Esophagus squamous epithelium (tissue), 5 donors: ENCODE measurements at regions not wholly inside any gene's neighbourhood (a gene's known extent, or its start where the extent isn't known, plus 50 kb on each side); places are given as distances from the start of the nearest gene placed in this dataset.

ENCODE experiments used
- DNase-seq: peaks from one replicate; lab custom pipeline; 2025; lab: John Stamatoyannopoulos, UW
- H3K27ac ChIP-seq, 4 donors: fragments of 200-600 bp; sonication (generic); one replicate each; pipeline ENCODE4 v1.5.1; 2016 to 2019; ENCODE audit warnings: mild to moderate bottlenecking in 1 of 4
- H3K27me3 ChIP-seq, 4 donors: fragments of 200-600 bp; sonication (generic); 1 replicate in 3 of 4; 2 replicates in 1 of 4; pipeline versions ENCODE4 v1.5.1 to v1.6.0; 2017 to 2021; ENCODE audit warnings: antibody characterized with exemption in 1 of 4
- H3K36me3 ChIP-seq, 3 donors: fragments of 200-600 bp; sonication (generic); one replicate each; pipeline ENCODE4 v1.5.1; 2016 to 2019
- H3K4me1 ChIP-seq, 3 donors: fragments of 200-600 bp; sonication (generic); one replicate each; pipeline ENCODE4 v1.5.1; 2017 to 2019
- H3K4me3 ChIP-seq, 4 donors: fragments of 200-600 bp; sonication (generic); 1 replicate in 3 of 4; 2 replicates in 1 of 4; pipeline ENCODE4 v1.5.1; 2016 to 2019; ENCODE audit warnings: mild to moderate bottlenecking in 2 of 4, moderate library complexity in 1 of 4
- H3K9me3 ChIP-seq, 3 donors: fragments of 200-600 bp; sonication (generic); one replicate each; pipeline ENCODE4 v1.5.1; 2016 to 2019
- POLR2A ChIP-seq, 4 donors: fragments of 450-650 bp; IDR thresholded peaks; one replicate each; pipeline ENCODE4 v1.6.1; 2017; ENCODE audit warnings: antibody characterized with exemption in 4 of 4, mild to moderate bottlenecking in 4 of 4, moderate library complexity in 3 of 4
- WGBS, 2 donors: methylation state at CpG; one replicate each; pipeline ENCODE4 v1.1.5; 2018; 5-methylcytosine and 5-hydroxymethylcytosine counted together
- intact Hi-C: fragments of 100-400 bp; cut with DNase I; formaldehyde crosslinking; loops from one replicate; pipeline ENCODE4 v1.15.0; 2022
- TF ChIP-seq, protein P1 (sequence below), 6 experiments: fragments of 450-650 bp in 4 of 6; fragments of 200-600 bp in 2 of 6; sonication (generic) in 2 of 6; IDR thresholded peaks; one replicate each; pipeline ENCODE4 v1.5.1; 2016 to 2019; ENCODE audit warnings: antibody characterized with exemption in 6 of 6, mild to moderate bottlenecking in 4 of 6, moderate library complexity in 4 of 6
- donor health status: DM: yes; HTN: yes; CAD: no.

DNA sequence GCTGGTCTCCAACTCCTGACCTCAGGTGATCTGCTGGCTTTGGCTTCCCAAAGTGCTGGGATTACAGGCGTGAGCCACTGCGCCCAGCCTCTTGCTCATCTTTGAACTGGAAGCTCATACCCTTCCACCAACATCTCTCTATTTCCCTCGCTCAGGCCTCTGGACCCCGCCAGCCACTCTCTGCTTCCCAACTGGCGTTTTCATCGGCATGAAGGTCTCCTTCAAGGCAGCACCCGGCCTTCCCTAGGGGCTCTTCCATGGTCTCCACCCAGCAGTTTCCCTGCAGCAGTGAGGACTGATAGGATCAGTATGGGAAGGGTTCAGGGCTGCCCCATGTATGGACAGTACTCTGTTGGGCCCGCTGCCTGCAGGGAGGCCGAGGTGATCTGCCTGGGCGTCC, 65.8 kb upstream of the HS6ST1 start:
- Histone ChIP-seq H3K9me3 (no peaks in the 10 kb centered on the region), H3K27ac (no peak overlapping the region), H3K4me3 (no peak overlapping the region), H3K4me1 (peaks cover 4 to 35% (median 19%) of the 10 kb centered on the region in 3 donors), H3K27me3 (no peaks in the 10 kb centered on the region), H3K36me3 (no peaks in the 10 kb centered on the region)
- WGBS, 2 donors: 90 to 93% methylated on average over 8 to 10 of the region's 10 CpGs
- TF ChIP-seq, protein P1, sequence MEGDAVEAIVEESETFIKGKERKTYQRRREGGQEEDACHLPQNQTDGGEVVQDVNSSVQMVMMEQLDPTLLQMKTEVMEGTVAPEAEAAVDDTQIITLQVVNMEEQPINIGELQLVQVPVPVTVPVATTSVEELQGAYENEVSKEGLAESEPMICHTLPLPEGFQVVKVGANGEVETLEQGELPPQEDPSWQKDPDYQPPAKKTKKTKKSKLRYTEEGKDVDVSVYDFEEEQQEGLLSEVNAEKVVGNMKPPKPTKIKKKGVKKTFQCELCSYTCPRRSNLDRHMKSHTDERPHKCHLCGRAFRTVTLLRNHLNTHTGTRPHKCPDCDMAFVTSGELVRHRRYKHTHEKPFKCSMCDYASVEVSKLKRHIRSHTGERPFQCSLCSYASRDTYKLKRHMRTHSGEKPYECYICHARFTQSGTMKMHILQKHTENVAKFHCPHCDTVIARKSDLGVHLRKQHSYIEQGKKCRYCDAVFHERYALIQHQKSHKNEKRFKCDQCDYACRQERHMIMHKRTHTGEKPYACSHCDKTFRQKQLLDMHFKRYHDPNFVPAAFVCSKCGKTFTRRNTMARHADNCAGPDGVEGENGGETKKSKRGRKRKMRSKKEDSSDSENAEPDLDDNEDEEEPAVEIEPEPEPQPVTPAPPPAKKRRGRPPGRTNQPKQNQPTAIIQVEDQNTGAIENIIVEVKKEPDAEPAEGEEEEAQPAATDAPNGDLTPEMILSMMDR (IDR thresholded peaks at IDR 0.05): no peak
- DNase-seq: no peak
- intact Hi-C loops: no loop called here

DNA sequence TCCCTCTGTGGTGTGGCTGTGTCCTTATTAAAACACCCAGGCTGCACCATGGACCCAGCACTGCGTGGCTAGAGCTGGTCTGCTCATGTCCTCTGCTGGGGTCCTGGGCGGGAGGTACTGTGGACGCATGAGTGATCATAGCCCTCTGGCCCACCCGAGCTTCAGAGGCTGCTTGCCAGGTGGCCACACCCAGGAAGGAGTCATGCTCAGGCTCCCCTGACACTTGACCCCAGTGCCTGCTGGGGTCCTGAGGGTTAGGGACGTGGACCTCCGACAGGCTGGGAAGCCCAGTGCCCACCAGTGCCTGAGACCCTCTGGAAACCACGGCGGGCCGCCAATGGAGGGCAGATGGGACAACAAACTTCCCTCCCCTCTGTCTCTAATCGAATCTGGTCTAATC, 66.3 kb upstream of the HS6ST1 start:
- DNase-seq: no peak
- TF ChIP-seq, protein P1 (IDR thresholded peaks at IDR 0.05): no peak
- no peak for TF ChIP-seq POLR2A (IDR thresholded peaks at IDR 0.05)
- H3K4me3 ChIP-seq: no peak overlapping the region
- peaks cover 0 to 30% (median 14%) of the 10 kb centered on the region in 3 donors for H3K4me1 ChIP-seq
- no peaks in the 10 kb centered on the region for H3K9me3 ChIP-seq
- intact Hi-C loops: no loop called here
- no peaks in the 10 kb centered on the region for H3K27me3 ChIP-seq
- H3K36me3 ChIP-seq: no peaks in the 10 kb centered on the region
- 73 to 92% methylated on average over 4 to 6 of the region's 10 CpGs for WGBS, 2 donors
- H3K27ac ChIP-seq: no peak overlapping the region

DNA sequence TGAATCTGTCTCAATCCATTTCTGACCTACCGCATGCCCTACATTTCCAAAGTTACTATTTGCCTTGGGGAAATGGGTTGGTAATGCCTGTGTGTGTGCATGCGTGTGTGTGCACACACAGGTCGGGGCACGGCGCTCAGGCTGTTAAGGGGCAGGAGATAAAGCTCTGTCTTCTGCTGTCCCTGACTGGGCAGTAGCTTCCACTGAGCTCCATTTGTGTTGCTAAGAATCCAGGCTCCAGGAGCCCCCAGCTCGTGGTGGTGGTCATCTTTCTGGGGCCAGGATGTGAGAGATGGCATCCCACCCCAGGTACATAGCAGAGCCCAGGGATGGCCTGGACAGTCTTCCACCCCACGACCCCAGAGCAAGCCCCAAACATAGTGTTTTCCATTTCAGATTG, 66.7 kb upstream of the HS6ST1 start:
- intact Hi-C loops: no loop called here

DNA sequence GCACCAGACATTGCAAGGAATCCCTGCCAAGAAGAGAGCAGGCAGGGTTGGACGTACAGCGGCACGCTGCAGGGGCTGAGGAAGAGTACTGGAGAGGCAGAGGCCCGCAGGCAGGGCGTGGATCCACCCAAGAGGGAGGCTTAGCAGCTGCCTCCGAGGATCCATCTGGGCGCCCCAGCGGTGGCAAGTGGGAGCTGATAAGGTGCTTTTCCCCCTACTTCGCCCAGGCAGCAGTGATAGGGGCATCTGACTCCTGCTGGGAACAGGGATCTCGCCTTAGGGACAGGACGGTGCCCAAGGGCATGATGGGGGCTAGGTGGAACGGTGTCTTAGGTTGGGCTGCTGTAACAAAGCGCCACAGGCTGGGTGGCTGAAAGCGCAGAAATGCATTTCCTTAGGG, 67.4 kb upstream of the HS6ST1 start:
- 77 to 78% methylated on average over 6 to 9 of the region's 14 CpGs for WGBS, 2 donors
- Histone ChIP-seq H3K4me3 (no peak overlapping the region), H3K27me3 (no peaks in the 10 kb centered on the region), H3K4me1 (peaks cover 0 to 25% (median 8%) of the 10 kb centered on the region in 3 donors), H3K36me3 (no peaks in the 10 kb centered on the region), H3K9me3 (no peaks in the 10 kb centered on the region), H3K27ac (no peak overlapping the region)
- TF ChIP-seq, protein P1 (IDR thresholded peaks at IDR 0.05): no peak
- no peak for TF ChIP-seq POLR2A (IDR thresholded peaks at IDR 0.05)
- intact Hi-C loops: no loop called here
- DNase-seq: no peak

More for the DNA sequence above, 66.7 kb upstream of the HS6ST1 start:
- 67 to 72% methylated on average over 1 to 2 of the region's 7 CpGs for WGBS, 2 donors
- Histone ChIP-seq H3K4me1 (peaks cover 0 to 26% (median 9%) of the 10 kb centered on the region in 3 donors), H3K36me3 (no peaks in the 10 kb centered on the region), H3K27me3 (no peaks in the 10 kb centered on the region), H3K4me3 (no peak overlapping the region), H3K27ac (no peak overlapping the region), H3K9me3 (no peaks in the 10 kb centered on the region)
- no peak for DNase-seq
- TF ChIP-seq, protein P1 (IDR thresholded peaks at IDR 0.05): no peak
- TF ChIP-seq POLR2A (IDR thresholded peaks at IDR 0.05): no peak

DNA sequence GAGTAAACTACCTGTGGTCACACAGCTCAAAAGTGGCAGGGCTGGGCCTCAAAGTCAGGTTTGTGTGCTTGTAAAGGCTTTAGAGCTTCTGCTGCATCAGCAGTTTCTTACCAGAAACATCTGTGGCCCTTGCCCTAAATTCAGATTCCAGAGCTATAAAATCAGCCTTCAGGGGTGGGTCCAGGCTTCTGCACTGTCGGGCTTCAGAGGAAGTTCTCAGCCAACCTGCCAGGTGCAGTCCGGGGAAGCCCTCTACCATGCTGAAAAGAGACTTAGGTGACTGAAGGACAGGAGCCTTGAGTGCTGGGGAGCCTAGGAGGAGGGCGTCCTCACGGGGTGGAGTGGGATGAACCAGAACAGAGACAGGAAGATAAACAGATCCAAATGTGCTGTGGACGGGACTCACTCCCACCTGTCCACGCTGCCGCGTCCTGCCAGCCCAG, 69.9 kb upstream of the HS6ST1 start:
- DNase-seq: no peak
- Histone ChIP-seq H3K4me3 (no peak overlapping the region), H3K4me1 (peaks cover 0 to 24% (median 6%) of the 10 kb centered on the region in 3 donors), H3K27me3 (no peaks in the 10 kb centered on the region), H3K9me3 (no peaks in the 10 kb centered on the region), H3K27ac (no peak overlapping the region), H3K36me3 (no peaks in the 10 kb centered on the region)
- WGBS, 2 donors: 81 to 83% methylated on average over 7 to 8 of the region's 8 CpGs
- no peak for TF ChIP-seq POLR2A (IDR thresholded peaks at IDR 0.05)
- TF ChIP-seq, protein P1 (IDR thresholded peaks at IDR 0.05): no peak
- intact Hi-C loops: no loop called here
